B cell (primary cell): ENCODE measurements at regions not wholly inside any gene's neighbourhood (a gene's known extent, or its start where the extent isn't known, plus 50 kb on each side); places are given as distances from the start of the nearest gene placed in this dataset.
"Not testable (repeated sequence)": the region's sequence is repeated elsewhere in the genome, so short reads cannot be mapped to it uniquely, and the experiment has no call there.

ENCODE experiments used
- ATAC-seq: fragments of 200-7000 bp; cut with Tn5 transposase; one replicate; pipeline ENCODE4 v1.10.0; 2021; ENCODE audit warnings: low read depth, mild to moderate bottlenecking, moderate number of reproducible peaks, moderate library complexity
- CTCF ChIA-PET: fragments of 350-600 bp; sonication (Branson Sonifier 250); formaldehyde crosslinking; loops from one replicate; lab custom pipeline; 2021; ENCODE audit warnings: antibody characterized with exemption, inconsistent platforms; lab: Charles Lee
- POLR2A ChIA-PET: fragments of 350-600 bp; sonication (Branson Sonifier 250); formaldehyde crosslinking; loops from one replicate; lab custom pipeline; 2021; ENCODE audit warnings: antibody characterized with exemption; lab: Charles Lee
- DNase-seq: peaks from one replicate; pipeline ENCODE4 v3.0.0; 2013
- H2AFZ ChIP-seq: 2 replicates; pipeline ENCODE4 v1.6.1; 2012; ENCODE audit warnings: mild to moderate bottlenecking, low read depth, low read length; ENCODE audit not compliant: insufficient read depth, poor library complexity, severe bottlenecking
- H3K27ac ChIP-seq, 2 donors: 1 replicate in 1 of 2; 2 replicates in 1 of 2; pipeline ENCODE4 v1.5.1; 2012 to 2013; ENCODE audit warnings: low read length in 2 of 2, mild to moderate bottlenecking in 2 of 2, moderate library complexity in 1 of 2
- H3K27me3 ChIP-seq, 4 experiments: fragments of 200-600 bp in 1 of 4; sonication (generic) in 1 of 4; replicated peaks in 1 of 4; 1 replicate in 2 of 4; 2 replicates in 2 of 4; pipeline versions ENCODE4 v1.6.1 to v1.7.0; 2013 to 2016; ENCODE audit warnings: low read length in 3 of 4, mild to moderate bottlenecking in 2 of 4, mixed read lengths in 1 of 4, moderate library complexity in 1 of 4; ENCODE audit not compliant: insufficient read depth in 4 of 4, control insufficient read depth in 3 of 4; ENCODE audit errors: control extremely low read depth in 1 of 4
- H3K36me3 ChIP-seq, 2 experiments: replicated peaks in 1 of 2; 1 replicate in 1 of 2; 2 replicates in 1 of 2; pipeline versions ENCODE4 v1.6.1 to v1.7.1; 2013; ENCODE audit warnings: low read length in 1 of 2; ENCODE audit not compliant: insufficient read depth in 2 of 2, control insufficient read depth in 1 of 2; ENCODE audit errors: control extremely low read depth in 1 of 2, extremely low read depth in 1 of 2
- H3K4me1 ChIP-seq, 2 donors: fragments of 200-600 bp in 1 of 2; sonication (generic) in 1 of 2; 1 replicate in 1 of 2; 2 replicates in 1 of 2; pipeline versions ENCODE4 v1.5.1 to v1.6.1; 2013 to 2017; ENCODE audit warnings: low read length in 2 of 2; ENCODE audit not compliant: control insufficient read depth in 2 of 2, insufficient read depth in 2 of 2
- H3K4me2 ChIP-seq: replicated peaks from 2 replicates; pipeline ENCODE3; 2012; ENCODE audit warnings: mild to moderate bottlenecking, low read depth, low read length; ENCODE audit not compliant: poor library complexity, severe bottlenecking
- H3K4me3 ChIP-seq, 5 experiments: fragments of 200-600 bp in 1 of 5; sonication (generic) in 1 of 5; 1 replicate in 3 of 5; 2 replicates in 2 of 5; pipeline versions ENCODE4 v1.5.1 to v1.7.0; 2011 to 2016; ENCODE audit warnings: low read length in 4 of 5, mild to moderate bottlenecking in 4 of 5, low read depth in 2 of 5, control low read depth in 1 of 5, moderate library complexity in 1 of 5; ENCODE audit not compliant: insufficient read depth in 1 of 5; ENCODE audit errors: control extremely low read depth in 1 of 5, extremely low read depth in 1 of 5
- H3K79me2 ChIP-seq: fragments of 200-600 bp; sonication (generic); one replicate; pipeline ENCODE4 v1.6.0; 2016; ENCODE audit warnings: low read length; ENCODE audit not compliant: control insufficient read depth, insufficient read depth
- H3K9ac ChIP-seq: fragments of 200-600 bp; sonication (generic); 2 replicates; pipeline ENCODE4 v1.6.1; 2017; ENCODE audit warnings: mild to moderate bottlenecking, low read length, moderate library complexity
- H3K9me3 ChIP-seq, 3 donors: one replicate each; pipeline versions ENCODE4 v1.6.1 to v1.7.1; 2013; ENCODE audit warnings: low read length in 2 of 3; ENCODE audit not compliant: control insufficient read depth in 2 of 3, insufficient read depth in 1 of 3; ENCODE audit errors: control extremely low read depth in 1 of 3
- H4K20me1 ChIP-seq: 2 replicates; pipeline ENCODE4 v1.6.0; 2012; ENCODE audit warnings: mild to moderate bottlenecking, low read length; ENCODE audit not compliant: insufficient read depth, control insufficient read depth, poor library complexity, severe bottlenecking
- H3K27ac Mint-ChIP-seq: one replicate; pipeline ENCODE4 v1.8.0; 2021; ENCODE audit warnings: mixed read lengths
- H3K27me3 Mint-ChIP-seq: one replicate; pipeline ENCODE4 v1.8.0; 2021; ENCODE audit warnings: mixed read lengths
- H3K4me1 Mint-ChIP-seq: one replicate; pipeline ENCODE4 v1.8.0; 2021; ENCODE audit warnings: mixed read lengths
- H3K4me3 Mint-ChIP-seq: one replicate; pipeline ENCODE4 v1.8.0; 2021; ENCODE audit warnings: mixed read lengths
- H3K9me3 Mint-ChIP-seq: one replicate; pipeline ENCODE4 v1.8.0; 2022; ENCODE audit warnings: mixed read lengths; ENCODE audit not compliant: insufficient read depth
- EZH2 ChIP-seq: IDR thresholded peaks from 2 replicates; pipeline ENCODE4 v1.6.1; 2012; ENCODE audit warnings: borderline replicate concordance, low read depth, mild to moderate bottlenecking, moderate library complexity, low read length; ENCODE audit not compliant: insufficient read depth, poor library complexity, severe bottlenecking
- WGBS: methylation state at CpG from one replicate; pipeline ENCODE4 v1.1.5; 2013; ENCODE audit warnings: missing lambda C conversion rate; ENCODE audit not compliant: insufficient coverage; 5-methylcytosine and 5-hydroxymethylcytosine counted together
- intact Hi-C: fragments of 100-400 bp; cut with micrococcal nuclease; formaldehyde crosslinking; loops from one replicate; pipeline ENCODE4 v1.10.0; 2022
- TF ChIP-seq, protein P1 (sequence below): fragments of 200-600 bp; IDR thresholded peaks from one replicate; pipeline ENCODE4 v1.8.0; 2022; ENCODE audit warnings: antibody characterized with exemption, mild to moderate bottlenecking

DNA sequence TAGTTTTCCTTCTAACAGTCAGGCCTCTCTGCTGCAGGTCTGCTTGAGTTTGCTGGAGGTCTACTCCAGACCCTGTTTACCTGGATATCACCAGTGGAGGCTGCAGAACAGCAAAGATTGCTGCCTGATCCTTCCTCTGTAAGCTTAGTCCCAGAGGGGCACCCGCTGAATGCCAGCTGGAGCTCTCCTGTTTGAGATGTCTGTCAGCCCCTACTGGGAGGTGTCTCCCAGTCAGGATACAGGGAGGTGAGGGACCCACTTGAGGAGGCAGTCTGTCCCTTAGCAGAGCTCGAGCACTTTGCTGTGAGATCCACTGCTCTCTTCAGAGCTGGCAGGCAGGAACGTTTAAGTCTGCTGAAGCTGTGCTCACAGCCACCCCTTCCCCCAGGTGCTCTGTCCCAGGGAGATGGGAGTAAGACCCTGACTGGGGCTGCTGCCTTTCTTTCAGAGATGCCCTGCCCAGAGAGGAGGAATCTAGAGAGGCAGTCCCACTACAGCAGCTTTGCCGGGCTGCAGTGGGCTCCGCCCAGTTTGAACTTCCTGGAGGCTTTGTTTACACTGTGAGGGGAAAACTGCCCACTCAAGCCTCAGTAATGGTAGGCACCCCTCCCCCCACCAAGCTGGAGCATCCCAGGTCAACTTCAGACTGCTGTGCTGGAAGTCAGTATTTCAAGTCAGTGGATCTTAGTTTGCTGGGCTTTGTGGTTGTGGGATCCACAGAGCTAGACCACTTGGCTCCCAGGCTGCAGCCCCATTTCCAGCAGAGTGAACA is 163.1 kb upstream of the WDFY3 start:
- H3K27ac Mint-ChIP-seq, H3K27ac ChIP-seq, H3K4me2 ChIP-seq, H3K9ac ChIP-seq, DNase-seq, H3K4me3 Mint-ChIP-seq, H3K9me3 ChIP-seq, H3K79me2 ChIP-seq, H3K4me1 Mint-ChIP-seq, H2AFZ ChIP-seq, POLR2A ChIA-PET, ATAC-seq, H3K9me3 Mint-ChIP-seq, H3K4me3 ChIP-seq, H3K27me3 ChIP-seq, H4K20me1 ChIP-seq, H3K4me1 ChIP-seq, H3K36me3 ChIP-seq: not testable (repeated sequence)
- intact Hi-C loops, result loop anchor here (5.0 kb wide), 1 partner anchor 913 kb away; no protein-coding TSS in a partner anchor
- H3K27me3 Mint-ChIP-seq, result peaks cover 16% of the 10 kb centered on the region
- CTCF ChIA-PET, result interaction anchor here (0.8 to 3.3 kb wide), 3 partner anchors 16 to 903 kb away, joined by 3 to 12 read pairs (median 4); no protein-coding TSS in a partner anchor
- WGBS, result 83% methylated on average over 5 of the region's 5 CpGs

- H3K4me1 Mint-ChIP-seq, result peaks cover 2% of the 10 kb centered on the region
- H3K9me3 ChIP-seq, result peaks cover 0 to 7% (median 0%) of the 10 kb centered on the region in 3 donors
Observed at GRCh38 chr4:85132117-85132516, 165.6 kb upstream of the WDFY3 start.

More at GRCh38 chr4:85132117-85132516, 165.6 kb upstream of the WDFY3 start:
- no peak overlapping the region for H2AFZ ChIP-seq
- no peaks in the 10 kb centered on the region for H3K79me2 ChIP-seq
- DNase-seq (no peak), ATAC-seq (no peak)
- no peak for TF ChIP-seq EZH2
- TF ChIP-seq, protein P1, sequence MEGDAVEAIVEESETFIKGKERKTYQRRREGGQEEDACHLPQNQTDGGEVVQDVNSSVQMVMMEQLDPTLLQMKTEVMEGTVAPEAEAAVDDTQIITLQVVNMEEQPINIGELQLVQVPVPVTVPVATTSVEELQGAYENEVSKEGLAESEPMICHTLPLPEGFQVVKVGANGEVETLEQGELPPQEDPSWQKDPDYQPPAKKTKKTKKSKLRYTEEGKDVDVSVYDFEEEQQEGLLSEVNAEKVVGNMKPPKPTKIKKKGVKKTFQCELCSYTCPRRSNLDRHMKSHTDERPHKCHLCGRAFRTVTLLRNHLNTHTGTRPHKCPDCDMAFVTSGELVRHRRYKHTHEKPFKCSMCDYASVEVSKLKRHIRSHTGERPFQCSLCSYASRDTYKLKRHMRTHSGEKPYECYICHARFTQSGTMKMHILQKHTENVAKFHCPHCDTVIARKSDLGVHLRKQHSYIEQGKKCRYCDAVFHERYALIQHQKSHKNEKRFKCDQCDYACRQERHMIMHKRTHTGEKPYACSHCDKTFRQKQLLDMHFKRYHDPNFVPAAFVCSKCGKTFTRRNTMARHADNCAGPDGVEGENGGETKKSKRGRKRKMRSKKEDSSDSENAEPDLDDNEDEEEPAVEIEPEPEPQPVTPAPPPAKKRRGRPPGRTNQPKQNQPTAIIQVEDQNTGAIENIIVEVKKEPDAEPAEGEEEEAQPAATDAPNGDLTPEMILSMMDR, result no peak
- no peak overlapping the region for H3K4me3 Mint-ChIP-seq
- H3K4me1 ChIP-seq, result no peaks in the 10 kb centered on the region
- H4K20me1 ChIP-seq, result no peaks in the 10 kb centered on the region
- CTCF ChIA-PET, result no interaction called here
- H3K9ac ChIP-seq, result no peak overlapping the region
- no peak overlapping the region for H3K4me3 ChIP-seq
- H3K27me3 ChIP-seq, result peaks cover 0 to 4% (median 0%) of the 10 kb centered on the region in 4 experiments
- H3K27ac ChIP-seq, result no peak overlapping the region
- POLR2A ChIA-PET, result no interaction called here
- H3K36me3 ChIP-seq, result no peaks in the 10 kb centered on the region
- peaks cover 15% of the 10 kb centered on the region for H3K27me3 Mint-ChIP-seq
- intact Hi-C loops, result no loop called here
- no peak overlapping the region for H3K27ac Mint-ChIP-seq
- H3K4me2 ChIP-seq, result no peak overlapping the region
- no peaks in the 10 kb centered on the region for H3K9me3 Mint-ChIP-seq
